PC-3 (cell line): ENCODE measurements at regions not wholly inside any gene's neighbourhood (a gene's known extent, or its start where the extent isn't known, plus 50 kb on each side); places are given as distances from the start of the nearest gene placed in this dataset.

Source experiments
- ATAC-seq: fragments of 200-7000 bp; cut with Tn5 transposase; 2 replicates; pipeline ENCODE4 v1.9.1; 2020; ENCODE audit warnings: mild to moderate bottlenecking, moderate library complexity
- BruUV-seq: library from RNA; stranded (reverse); fragments of 400-500 nt; replicated peaks from 2 replicates; lab custom pipeline; 2021; lab: Mats Ljungman, UMichigan
- CTCF ChIA-PET: fragments of 300-600 bp; sonication (Branson Sonifier 250); formaldehyde crosslinking; loops from one replicate; lab custom pipeline; 2022; ENCODE audit warnings: antibody characterized with exemption; lab: Charles Lee
- POLR2A ChIA-PET: fragments of 300-600 bp; sonication (Branson Sonifier 250); formaldehyde crosslinking; loops from one replicate; lab custom pipeline; 2022; ENCODE audit warnings: antibody characterized with exemption; ENCODE audit not compliant: unreplicated experiment; lab: Charles Lee
- DNase-seq: peaks from one replicate; pipeline ENCODE4 v3.0.0-alpha.2; 2015
- H2AFZ ChIP-seq: fragments of 300-600 bp; sonication (generic); 2 replicates; pipeline ENCODE4 v1.6.0; 2016; ENCODE audit warnings: antibody characterized with exemption, low read length
- H3F3A ChIP-seq: fragments of 300-600 bp; sonication (generic); one replicate; pipeline ENCODE4 v1.6.0; 2017; ENCODE audit warnings: antibody characterized with exemption, low read length, control low read depth, mild to moderate bottlenecking; ENCODE audit not compliant: unreplicated experiment
- H3K27ac ChIP-seq: fragments of 300-600 bp; sonication (generic); 2 replicates; pipeline ENCODE4 v1.5.1; 2016; ENCODE audit warnings: mild to moderate bottlenecking, low read length
- H3K27me3 ChIP-seq: fragments of 300-600 bp; sonication (generic); 2 replicates; pipeline ENCODE4 v1.6.1; 2016; ENCODE audit warnings: low read length, mixed read lengths
- H3K36me3 ChIP-seq: fragments of 300-600 bp; sonication (generic); 2 replicates; pipeline ENCODE4 v1.6.1; 2016; ENCODE audit warnings: low read depth, mixed run types, low read length, mixed read lengths
- H3K4me1 ChIP-seq: fragments of 300-600 bp; sonication (generic); 2 replicates; pipeline ENCODE4 v1.5.1; 2016; ENCODE audit warnings: low read length; ENCODE audit not compliant: insufficient read depth
- H3K4me2 ChIP-seq: fragments of 300-600 bp; sonication (generic); 2 replicates; pipeline ENCODE4 v1.6.0; 2016; ENCODE audit warnings: low read length
- H3K4me3 ChIP-seq: fragments of 300-600 bp; sonication (generic); 2 replicates; pipeline ENCODE4 v1.5.1; 2016; ENCODE audit warnings: mild to moderate bottlenecking, low read length, mixed read lengths
- H3K79me2 ChIP-seq: fragments of 300-600 bp; sonication (generic); 2 replicates; pipeline ENCODE4 v1.6.1; 2017; ENCODE audit warnings: low read length, mixed read lengths
- H3K9ac ChIP-seq: fragments of 300-600 bp; sonication (generic); 2 replicates; pipeline ENCODE4 v1.6.0; 2016; ENCODE audit warnings: mild to moderate bottlenecking, low read length
- H3K9me2 ChIP-seq: fragments of 300-600 bp; sonication (generic); replicated peaks from 2 replicates; pipeline ENCODE4 v1.6.1; 2016; ENCODE audit warnings: mixed run types, low read length, mixed read lengths
- H3K9me3 ChIP-seq: fragments of 300-600 bp; sonication (generic); 2 replicates; pipeline ENCODE4 v1.6.1; 2016; ENCODE audit warnings: low read length, mixed read lengths
- H4K20me1 ChIP-seq: fragments of 300-600 bp; sonication (generic); 2 replicates; pipeline ENCODE4 v1.6.1; 2016; ENCODE audit warnings: low read length, mixed read lengths
- CTCF ChIP-seq: fragments of 300-600 bp; sonication (generic); conservative IDR thresholded peaks from 2 replicates; pipeline ENCODE4 v1.5.1; 2017; ENCODE audit warnings: antibody characterized with exemption, low read depth, mild to moderate bottlenecking, low read length
- EZH2 ChIP-seq: fragments of 300-600 bp; sonication (generic); IDR thresholded peaks from one replicate; pipeline ENCODE4 v1.6.1; 2017; ENCODE audit warnings: antibody characterized with exemption, mild to moderate bottlenecking, low read length; ENCODE audit not compliant: unreplicated experiment
- EZH2phosphoT487 ChIP-seq: fragments of 300-600 bp; sonication (generic); IDR thresholded peaks from 2 replicates; pipeline ENCODE4 v1.6.1; 2018; ENCODE audit warnings: mild to moderate bottlenecking, antibody characterized with exemption, low read length, borderline replicate concordance
- intact Hi-C: fragments of 100-400 bp; cut with micrococcal nuclease; formaldehyde crosslinking; loops from 2 replicates; pipeline ENCODE4 v1.9.0; 2023

GRCh38 chr21:29232530-29233255 lies 66.0 kb upstream of the BACH1 start:
- BruUV-seq: no TSS peak
- Histone ChIP-seq H3K79me2 (no peaks in the 10 kb centered on the region), H3K4me3 (no peak overlapping the region), H3F3A (no peaks in the 10 kb centered on the region), H2AFZ (no peak overlapping the region), H3K9me2 (no peaks in the 10 kb centered on the region), H3K36me3 (no peaks in the 10 kb centered on the region), H3K27me3 (no peaks in the 10 kb centered on the region), H3K9ac (no peak overlapping the region), H3K4me1 (peaks cover 8% of the 10 kb centered on the region; the same call in 1 of the 2 replicates), H3K9me3 (no peaks in the 10 kb centered on the region), H3K27ac (no peak overlapping the region), H4K20me1 (no peaks in the 10 kb centered on the region), H3K4me2 (no peak overlapping the region)
- intact Hi-C loops: no loop called here
- CTCF ChIA-PET: no interaction called here
- ATAC-seq (peak; percentile 71), DNase-seq (peak; percentile 61)
- POLR2A ChIA-PET: no interaction called here
- TF ChIP-seq CTCF (no peak), EZH2 (no peak), EZH2phosphoT487 (no peak)

- DNase-seq: no peak
- TF ChIP-seq EZH2 (no peak), CTCF (no peak)
- BruUV-seq: no TSS peak
- Histone ChIP-seq H3K36me3 (no peaks in the 10 kb centered on the region), H2AFZ (no peak overlapping the region), H3K9ac (no peak overlapping the region), H3K27ac (no peak overlapping the region), H4K20me1 (no peaks in the 10 kb centered on the region), H3K79me2 (no peaks in the 10 kb centered on the region), H3K9me3 (no peaks in the 10 kb centered on the region), H3K4me3 (no peak overlapping the region), H3K27me3 (no peaks in the 10 kb centered on the region), H3K4me2 (no peak overlapping the region), H3K4me1 (peaks cover 8% of the 10 kb centered on the region; the same call in 1 of the 2 replicates), H3K9me2 (no peaks in the 10 kb centered on the region), H3F3A (no peaks in the 10 kb centered on the region)
- intact Hi-C loops: no loop called here
- ATAC-seq: no peak
- ChIA-PET CTCF (no interaction called here), POLR2A (no interaction called here)
Observed at GRCh38 chr21:29233256-29233546, 65.5 kb upstream of the BACH1 start.

- no peaks in the 10 kb centered on the region for H3K9me3 ChIP-seq
- H4K20me1 ChIP-seq: no peaks in the 10 kb centered on the region
- no peaks in the 10 kb centered on the region for H3K79me2 ChIP-seq
- H3K4me1 ChIP-seq: peaks cover 8% of the 10 kb centered on the region; the same call in 1 of the 2 replicates
- CTCF ChIA-PET: no interaction called here
- DNase-seq (no peak), ATAC-seq (no peak)
- H3K27me3 ChIP-seq: no peaks in the 10 kb centered on the region
- no peaks in the 10 kb centered on the region for H3K9me2 ChIP-seq
- H3K9ac ChIP-seq: no peak overlapping the region
- H2AFZ ChIP-seq: no peak overlapping the region
- no peaks in the 10 kb centered on the region for H3F3A ChIP-seq
- TF ChIP-seq CTCF: no peak
- TF ChIP-seq EZH2phosphoT487: no peak
- TF ChIP-seq EZH2: no peak
- intact Hi-C loops: no loop called here
- no TSS peak for BruUV-seq
- H3K4me2 ChIP-seq: no peak overlapping the region
- POLR2A ChIA-PET: no interaction called here
- H3K36me3 ChIP-seq: no peaks in the 10 kb centered on the region
- no peak overlapping the region for H3K27ac ChIP-seq
- no peak overlapping the region for H3K4me3 ChIP-seq
Observed at GRCh38 chr21:29233611-29234540, 64.8 kb upstream of the BACH1 start.
